GM12878 (cell line): ENCODE measurements at regions not wholly inside any gene's neighbourhood (a gene's known extent, or its start where the extent isn't known, plus 50 kb on each side); places are given as distances from the start of the nearest gene placed in this dataset.

Experiments used
- ASH2L ChIP-seq: fragments of 300-600, 200-600 bp; sonication (generic); IDR thresholded peaks from 2 replicates; pipeline ENCODE4 v1.6.1; 2017; ENCODE audit warnings: low read depth, mild to moderate bottlenecking, borderline replicate concordance
- ETV6 ChIP-seq, 2 experiments: fragments of 450-650 bp in 1 of 2; IDR thresholded peaks in 1 of 2; conservative IDR thresholded peaks in 1 of 2; 2 replicates each; pipeline ENCODE4 v1.6.1; 2014; ENCODE audit warnings: antibody characterized with exemption in 1 of 2, borderline replicate concordance in 1 of 2, low read depth in 1 of 2, mild to moderate bottlenecking in 1 of 2, moderate library complexity in 1 of 2
- EZH2 ChIP-seq: IDR thresholded peaks from 2 replicates; pipeline ENCODE4 v1.6.1; 2012; ENCODE audit warnings: low read depth, mild to moderate bottlenecking, control low read depth, inconsistent platforms, low read length, borderline replicate concordance; ENCODE audit not compliant: control insufficient read depth
- IKZF1 ChIP-seq: fragments of 450-650 bp; conservative IDR thresholded peaks from 2 replicates; pipeline ENCODE4 v1.6.1; 2017; ENCODE audit warnings: antibody characterized with exemption, mild to moderate bottlenecking
- NR2F1 ChIP-seq: fragments of 450-650 bp; conservative IDR thresholded peaks from 2 replicates; pipeline ENCODE4 v1.6.1; 2017; ENCODE audit warnings: mild to moderate bottlenecking
- SMARCA5 ChIP-seq: fragments of 450-650 bp; IDR thresholded peaks from 2 replicates; pipeline ENCODE4 v1.6.1; 2017; ENCODE audit warnings: mild to moderate bottlenecking
- TBL1XR1 ChIP-seq: IDR thresholded peaks from 2 replicates; pipeline ENCODE4 v1.6.1; 2012; ENCODE audit warnings: low read depth, low read length, improper control_type of control experiment
- WRNIP1 ChIP-seq: IDR thresholded peaks from 2 replicates; pipeline ENCODE4 v1.6.1; 2011; ENCODE audit warnings: low read depth, low read length, improper control_type of control experiment, borderline replicate concordance
- ZNF384 ChIP-seq: IDR thresholded peaks from 2 replicates; pipeline ENCODE4 v1.6.1; 2012; ENCODE audit warnings: low read depth, mild to moderate bottlenecking, low read length, improper control_type of control experiment, borderline replicate concordance
- TF ChIP-seq, protein P1 (sequence below): IDR thresholded peaks from 2 replicates; pipeline ENCODE4 v1.6.1; 2012; ENCODE audit warnings: mild to moderate bottlenecking, low read depth, low read length
- TF ChIP-seq, protein P2 (sequence below): fragments of 450-650 bp; IDR thresholded peaks from 2 replicates; pipeline ENCODE4 v1.6.1; 2017; ENCODE audit warnings: mild to moderate bottlenecking, moderate library complexity

DNA sequence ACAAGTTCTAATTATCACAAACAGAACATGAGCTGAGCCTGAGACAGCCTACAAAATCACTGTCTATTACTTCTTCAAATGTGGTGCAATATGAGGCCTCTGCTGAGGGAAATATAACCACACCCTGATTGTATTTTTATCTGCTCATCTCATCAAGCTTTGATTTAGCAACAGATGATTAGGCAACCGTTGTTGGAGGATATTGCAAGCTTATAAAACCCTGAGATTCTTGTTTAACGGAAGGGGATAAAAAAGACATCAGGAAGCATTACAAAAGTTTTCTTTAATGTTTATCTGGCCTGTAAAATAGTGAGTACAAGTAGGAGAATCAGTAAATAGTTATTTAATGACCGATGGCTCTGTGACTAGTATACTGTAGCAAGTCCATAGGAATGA, 108.5 kb downstream of the ZNF330 start (continued):
- TF ChIP-seq ASH2L (no peak), TBL1XR1 (no peak), ETV6 (conservative IDR thresholded peaks at IDR 0.05 in 1 of 2, IDR thresholded peaks at IDR 0.05 in 1 of 2; ENCODE audit: borderline replicate concordance in 1 of 2, low read depth in 1 of 2) (no peak), EZH2 (no peak), IKZF1 (no peak), SMARCA5 (no peak), ZNF384 (no peak), WRNIP1 (no peak), NR2F1 (no peak)
- TF ChIP-seq, protein P1, sequence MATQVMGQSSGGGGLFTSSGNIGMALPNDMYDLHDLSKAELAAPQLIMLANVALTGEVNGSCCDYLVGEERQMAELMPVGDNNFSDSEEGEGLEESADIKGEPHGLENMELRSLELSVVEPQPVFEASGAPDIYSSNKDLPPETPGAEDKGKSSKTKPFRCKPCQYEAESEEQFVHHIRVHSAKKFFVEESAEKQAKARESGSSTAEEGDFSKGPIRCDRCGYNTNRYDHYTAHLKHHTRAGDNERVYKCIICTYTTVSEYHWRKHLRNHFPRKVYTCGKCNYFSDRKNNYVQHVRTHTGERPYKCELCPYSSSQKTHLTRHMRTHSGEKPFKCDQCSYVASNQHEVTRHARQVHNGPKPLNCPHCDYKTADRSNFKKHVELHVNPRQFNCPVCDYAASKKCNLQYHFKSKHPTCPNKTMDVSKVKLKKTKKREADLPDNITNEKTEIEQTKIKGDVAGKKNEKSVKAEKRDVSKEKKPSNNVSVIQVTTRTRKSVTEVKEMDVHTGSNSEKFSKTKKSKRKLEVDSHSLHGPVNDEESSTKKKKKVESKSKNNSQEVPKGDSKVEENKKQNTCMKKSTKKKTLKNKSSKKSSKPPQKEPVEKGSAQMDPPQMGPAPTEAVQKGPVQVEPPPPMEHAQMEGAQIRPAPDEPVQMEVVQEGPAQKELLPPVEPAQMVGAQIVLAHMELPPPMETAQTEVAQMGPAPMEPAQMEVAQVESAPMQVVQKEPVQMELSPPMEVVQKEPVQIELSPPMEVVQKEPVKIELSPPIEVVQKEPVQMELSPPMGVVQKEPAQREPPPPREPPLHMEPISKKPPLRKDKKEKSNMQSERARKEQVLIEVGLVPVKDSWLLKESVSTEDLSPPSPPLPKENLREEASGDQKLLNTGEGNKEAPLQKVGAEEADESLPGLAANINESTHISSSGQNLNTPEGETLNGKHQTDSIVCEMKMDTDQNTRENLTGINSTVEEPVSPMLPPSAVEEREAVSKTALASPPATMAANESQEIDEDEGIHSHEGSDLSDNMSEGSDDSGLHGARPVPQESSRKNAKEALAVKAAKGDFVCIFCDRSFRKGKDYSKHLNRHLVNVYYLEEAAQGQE, result no peak
- TF ChIP-seq, protein P2, sequence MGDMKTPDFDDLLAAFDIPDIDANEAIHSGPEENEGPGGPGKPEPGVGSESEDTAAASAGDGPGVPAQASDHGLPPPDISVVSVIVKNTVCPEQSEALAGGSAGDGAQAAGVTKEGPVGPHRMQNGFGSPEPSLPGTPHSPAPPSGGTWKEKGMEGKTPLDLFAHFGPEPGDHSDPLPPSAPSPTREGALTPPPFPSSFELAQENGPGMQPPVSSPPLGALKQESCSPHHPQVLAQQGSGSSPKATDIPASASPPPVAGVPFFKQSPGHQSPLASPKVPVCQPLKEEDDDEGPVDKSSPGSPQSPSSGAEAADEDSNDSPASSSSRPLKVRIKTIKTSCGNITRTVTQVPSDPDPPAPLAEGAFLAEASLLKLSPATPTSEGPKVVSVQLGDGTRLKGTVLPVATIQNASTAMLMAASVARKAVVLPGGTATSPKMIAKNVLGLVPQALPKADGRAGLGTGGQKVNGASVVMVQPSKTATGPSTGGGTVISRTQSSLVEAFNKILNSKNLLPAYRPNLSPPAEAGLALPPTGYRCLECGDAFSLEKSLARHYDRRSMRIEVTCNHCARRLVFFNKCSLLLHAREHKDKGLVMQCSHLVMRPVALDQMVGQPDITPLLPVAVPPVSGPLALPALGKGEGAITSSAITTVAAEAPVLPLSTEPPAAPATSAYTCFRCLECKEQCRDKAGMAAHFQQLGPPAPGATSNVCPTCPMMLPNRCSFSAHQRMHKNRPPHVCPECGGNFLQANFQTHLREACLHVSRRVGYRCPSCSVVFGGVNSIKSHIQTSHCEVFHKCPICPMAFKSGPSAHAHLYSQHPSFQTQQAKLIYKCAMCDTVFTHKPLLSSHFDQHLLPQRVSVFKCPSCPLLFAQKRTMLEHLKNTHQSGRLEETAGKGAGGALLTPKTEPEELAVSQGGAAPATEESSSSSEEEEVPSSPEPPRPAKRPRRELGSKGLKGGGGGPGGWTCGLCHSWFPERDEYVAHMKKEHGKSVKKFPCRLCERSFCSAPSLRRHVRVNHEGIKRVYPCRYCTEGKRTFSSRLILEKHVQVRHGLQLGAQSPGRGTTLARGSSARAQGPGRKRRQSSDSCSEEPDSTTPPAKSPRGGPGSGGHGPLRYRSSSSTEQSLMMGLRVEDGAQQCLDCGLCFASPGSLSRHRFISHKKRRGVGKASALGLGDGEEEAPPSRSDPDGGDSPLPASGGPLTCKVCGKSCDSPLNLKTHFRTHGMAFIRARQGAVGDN, result no peak
- TF ChIP-seq, all 136 proteins: peak for 0
